DMS153 treated with DMSO at 0.1 percent for 48 hours (cell line): ENCODE measurements at regions not wholly inside any gene's neighbourhood (a gene's known extent, or its start where the extent isn't known, plus 50 kb on each side); places are given as distances from the start of the nearest gene placed in this dataset.
"Not testable (repeated sequence)": the region's sequence is repeated elsewhere in the genome, so short reads cannot be mapped to it uniquely, and the experiment has no call there.

Experiments
- DNase-seq: peaks from one replicate; lab custom pipeline; 2025; ENCODE audit not compliant: unreplicated experiment; lab: John Stamatoyannopoulos, UW

DNA sequence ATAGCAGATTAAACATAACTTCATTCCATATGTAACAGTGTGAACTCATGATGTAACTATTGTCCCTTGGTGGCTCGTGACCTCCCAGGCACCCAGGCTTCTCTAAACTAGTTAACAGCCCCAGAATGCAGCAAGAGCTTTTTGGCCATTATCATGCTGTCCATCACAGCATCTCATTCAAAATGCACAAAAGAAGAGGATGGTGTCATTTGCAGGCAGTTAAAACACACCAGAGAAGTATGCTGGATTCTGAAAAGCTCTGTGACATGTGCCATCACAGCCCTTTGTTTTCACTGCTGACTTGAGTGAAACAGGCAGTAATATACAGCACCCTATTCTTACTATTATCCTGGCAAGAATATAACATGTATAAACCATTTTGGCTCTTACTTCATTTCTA lies 117.6 kb upstream of the CHMP2B start:
- DNase-seq: no peak

DNA sequence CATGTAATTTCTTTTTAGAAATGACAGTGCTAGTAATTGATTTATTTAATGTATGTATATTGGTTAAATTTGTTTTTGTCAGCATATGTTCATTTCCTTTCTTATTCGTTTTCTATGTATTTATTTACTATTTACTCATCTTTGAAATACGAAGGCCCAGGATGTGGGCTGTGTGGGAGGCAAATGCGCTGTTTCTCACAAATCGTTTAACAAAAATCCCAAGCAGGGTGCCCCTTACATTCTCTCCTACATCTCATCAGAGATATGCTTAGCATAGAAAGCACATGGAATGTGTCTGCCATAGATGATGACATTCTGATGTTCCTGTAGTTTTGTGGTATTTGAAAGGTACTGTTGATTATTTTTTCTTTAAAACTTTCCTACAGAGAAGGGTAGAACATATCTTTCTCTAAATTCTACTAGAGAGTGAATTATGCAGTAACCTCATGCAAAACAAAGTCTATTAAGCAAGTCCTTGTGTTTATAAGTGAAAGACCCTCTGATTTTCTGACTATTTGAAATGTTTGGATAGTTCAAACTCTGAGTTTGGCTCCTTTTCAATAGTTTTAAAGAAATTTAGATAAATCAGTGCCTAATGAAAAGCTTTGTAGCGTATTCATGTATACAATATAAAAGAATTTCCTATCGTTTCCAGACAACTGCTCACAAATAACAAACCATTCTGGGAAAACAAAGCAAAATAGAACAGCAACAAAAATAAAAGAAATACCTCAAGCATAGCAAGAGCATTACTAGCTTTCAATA lies 111.1 kb upstream of the VGLL3 start:
- no peak for DNase-seq

DNA sequence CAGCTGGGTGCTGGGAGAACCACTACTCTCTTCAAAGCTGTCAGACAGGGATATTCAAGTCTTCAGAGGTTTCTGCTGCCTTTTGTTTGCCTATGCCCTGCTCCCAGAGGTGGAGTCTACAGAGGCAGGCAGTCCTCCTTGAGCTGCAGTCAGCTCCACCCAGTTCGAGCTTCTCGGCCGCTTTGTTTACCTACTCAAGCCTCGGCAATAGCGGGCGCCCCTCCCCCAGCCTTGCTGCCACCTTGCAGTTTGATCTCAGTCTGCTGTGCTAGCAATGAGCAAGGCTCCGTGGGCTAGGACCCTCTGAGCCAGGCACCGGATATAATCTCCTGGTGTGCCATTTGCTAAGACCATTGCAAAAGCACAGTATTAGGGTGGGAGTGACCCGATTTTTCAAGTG lies 106.8 kb upstream of the VGLL3 start:
- DNase-seq: not testable (repeated sequence)

DNA sequence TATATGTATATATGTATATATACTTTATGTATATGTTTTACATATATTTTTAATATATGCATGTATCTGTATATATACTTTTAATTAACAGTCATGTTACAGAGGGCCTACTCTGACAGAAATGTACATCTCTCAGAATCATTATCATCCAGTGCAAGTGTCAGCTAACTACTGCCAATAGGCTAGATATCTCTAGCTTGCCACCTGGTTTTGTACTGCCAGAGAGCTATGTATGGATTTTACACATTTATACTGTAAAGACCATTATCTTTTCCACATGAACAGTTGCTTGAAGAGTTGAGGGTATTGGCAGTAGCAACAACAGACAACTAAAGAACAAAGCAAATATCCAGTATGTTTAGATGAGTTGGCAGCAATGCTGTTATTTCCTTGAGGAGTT lies 99.7 kb upstream of the VGLL3 start:
- DNase-seq: no peak

DNA sequence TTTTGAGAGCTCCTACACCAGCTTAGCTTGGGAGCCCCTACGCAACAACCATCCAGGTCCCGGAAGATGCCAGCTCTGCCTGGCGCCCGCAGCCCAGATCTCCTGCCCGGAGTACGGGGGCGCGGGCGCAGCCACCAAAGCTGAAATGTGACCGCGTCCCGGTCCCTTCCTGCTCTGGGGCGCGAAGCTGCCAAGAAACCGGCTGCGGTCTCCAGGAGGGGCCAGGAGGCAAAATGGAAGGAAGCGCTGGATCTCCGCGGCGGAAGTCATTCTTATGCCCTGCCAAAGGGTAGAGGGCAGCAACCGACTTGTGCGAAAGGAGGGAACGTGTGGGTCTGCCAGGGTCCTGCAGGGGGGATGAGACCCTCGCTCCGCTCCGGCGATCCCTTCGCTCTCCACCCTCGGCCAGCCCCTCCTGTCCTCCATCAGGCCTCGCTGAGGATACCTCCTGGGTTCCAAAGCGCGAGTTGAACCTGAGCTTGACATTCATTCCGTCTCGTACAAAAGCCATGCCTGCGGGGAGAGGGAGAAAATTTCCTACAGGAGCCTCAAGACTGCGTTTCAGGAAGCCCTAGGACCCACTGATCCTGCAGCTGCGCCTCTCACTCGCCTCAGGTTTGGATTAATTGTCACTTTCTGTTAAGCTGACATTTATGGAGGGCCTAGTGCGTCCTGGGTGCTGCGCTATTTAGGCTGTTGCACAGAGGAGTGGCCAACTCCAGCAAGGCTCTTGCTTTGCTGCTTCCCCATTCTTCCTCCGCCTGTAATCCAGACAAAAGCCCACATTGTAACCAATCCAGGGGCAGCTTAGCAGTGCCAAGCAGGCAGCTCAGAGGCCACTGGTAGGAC lies 98.3 kb upstream of the VGLL3 start:
- DNase-seq: peak; percentile 77

DNA sequence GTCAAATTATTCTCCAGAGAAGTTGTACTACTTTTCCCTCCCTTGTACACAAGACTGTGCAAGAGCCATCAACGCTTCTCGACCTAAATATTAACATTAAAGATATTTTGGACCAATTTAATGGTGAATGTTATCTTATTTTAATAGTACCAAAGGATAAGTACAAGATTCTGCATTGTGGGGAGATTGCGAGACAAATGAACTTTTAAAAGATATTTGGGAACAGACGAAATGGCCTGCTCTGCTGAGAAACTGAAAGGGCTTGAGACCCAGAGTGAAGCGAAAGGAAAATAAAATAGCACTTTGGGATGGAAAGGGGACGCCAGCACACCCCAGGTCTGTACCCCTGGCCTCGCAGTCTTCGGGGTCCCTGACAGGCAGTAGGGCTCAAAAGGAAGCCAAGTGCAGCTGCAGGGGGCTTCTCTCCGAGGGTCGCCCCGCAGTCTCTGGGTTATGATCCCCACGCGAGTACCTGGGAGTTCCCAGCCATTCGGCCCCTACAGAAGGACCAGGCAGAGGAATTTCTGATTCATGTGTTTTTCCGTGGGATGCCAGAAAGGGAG lies 97.6 kb upstream of the VGLL3 start:
- DNase-seq: no peak

DNA sequence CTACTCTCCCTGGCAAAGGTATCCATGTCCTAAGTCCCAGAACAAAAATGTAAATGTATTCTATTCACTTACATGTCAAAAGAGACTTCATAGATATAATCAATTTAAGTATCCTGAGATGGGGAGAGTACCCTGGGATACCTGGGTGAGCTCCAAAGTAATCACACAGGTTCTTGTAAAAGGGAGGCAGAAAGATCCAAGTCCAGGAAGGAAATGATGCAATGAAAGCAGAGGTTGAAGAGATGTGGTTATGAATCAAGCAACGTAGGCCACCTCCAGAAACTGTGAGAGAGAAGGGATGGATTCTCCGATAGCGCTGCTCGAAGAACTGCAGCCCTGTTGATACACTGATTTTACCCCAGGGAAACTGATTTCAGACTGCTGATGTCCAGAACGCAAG lies 93.9 kb upstream of the VGLL3 start:
- no peak for DNase-seq

DNA sequence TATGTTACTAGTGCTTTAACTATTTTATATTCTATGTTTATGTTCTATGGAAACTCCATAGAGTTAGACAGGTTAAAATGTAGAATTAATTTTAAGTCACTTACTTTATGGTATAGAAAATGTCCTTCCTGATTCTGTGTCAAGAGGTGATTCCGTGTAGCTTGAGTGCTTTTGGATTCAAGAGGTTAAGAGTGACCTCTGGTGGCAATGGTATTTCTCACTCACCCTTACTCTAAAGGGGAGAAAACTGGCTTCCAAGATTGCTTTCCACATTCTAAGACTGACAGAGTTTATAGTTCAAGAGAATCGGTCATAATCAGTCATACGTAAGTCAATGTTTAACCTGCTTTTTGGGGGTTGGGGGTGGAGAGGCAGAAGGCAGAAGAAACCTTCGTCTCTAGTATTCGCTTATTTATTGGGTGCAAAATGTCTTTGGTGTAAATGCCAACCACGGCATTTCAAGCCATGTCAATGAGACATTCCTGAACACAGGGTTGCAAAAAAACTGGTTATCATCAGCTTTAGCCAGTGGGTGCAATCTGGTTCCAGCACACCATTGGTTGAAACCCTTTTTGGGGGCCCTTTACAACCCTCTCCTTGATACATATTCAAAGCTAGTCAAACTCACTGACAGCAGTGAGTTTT lies 92.0 kb upstream of the VGLL3 start:
- peak; percentile 56 for DNase-seq

DNA sequence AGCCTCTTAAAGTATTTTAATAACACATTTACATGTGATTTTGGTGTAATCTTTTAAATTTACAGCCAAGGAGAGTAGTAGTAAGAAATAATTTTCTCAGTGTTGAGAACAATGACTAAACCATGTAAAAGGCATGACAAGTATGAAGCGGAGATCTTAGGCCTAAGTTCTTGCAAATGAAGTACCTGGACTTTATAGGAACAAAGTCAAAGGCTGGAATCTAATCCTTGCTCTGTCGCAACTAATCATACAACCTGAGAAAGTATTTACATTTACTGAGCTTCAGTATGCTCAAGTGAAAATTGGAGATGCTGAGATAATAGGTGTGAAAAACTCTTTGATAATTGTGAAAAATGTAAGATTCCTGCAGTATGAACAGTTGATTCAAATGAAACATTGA lies 86.4 kb upstream of the VGLL3 start:
- DNase-seq: no peak

DNA sequence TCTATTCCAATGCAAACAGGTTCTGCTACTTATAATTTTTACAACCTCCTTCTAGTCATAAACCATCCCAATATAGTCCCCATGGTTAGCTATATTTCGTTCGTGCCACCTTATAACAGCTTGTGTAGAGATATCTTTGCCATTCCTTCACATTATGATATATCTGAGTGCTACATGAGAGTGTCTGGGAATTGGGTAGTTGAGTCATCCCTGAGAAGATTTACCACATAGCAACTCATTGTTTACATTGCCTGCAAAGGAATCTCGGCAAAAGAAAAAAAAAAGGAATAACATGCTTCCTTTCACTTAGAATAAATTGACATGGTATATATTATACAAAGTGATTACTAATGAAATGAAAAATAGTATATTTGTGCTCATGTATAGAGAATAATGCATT lies 86.0 kb upstream of the VGLL3 start:
- no peak for DNase-seq

DNA sequence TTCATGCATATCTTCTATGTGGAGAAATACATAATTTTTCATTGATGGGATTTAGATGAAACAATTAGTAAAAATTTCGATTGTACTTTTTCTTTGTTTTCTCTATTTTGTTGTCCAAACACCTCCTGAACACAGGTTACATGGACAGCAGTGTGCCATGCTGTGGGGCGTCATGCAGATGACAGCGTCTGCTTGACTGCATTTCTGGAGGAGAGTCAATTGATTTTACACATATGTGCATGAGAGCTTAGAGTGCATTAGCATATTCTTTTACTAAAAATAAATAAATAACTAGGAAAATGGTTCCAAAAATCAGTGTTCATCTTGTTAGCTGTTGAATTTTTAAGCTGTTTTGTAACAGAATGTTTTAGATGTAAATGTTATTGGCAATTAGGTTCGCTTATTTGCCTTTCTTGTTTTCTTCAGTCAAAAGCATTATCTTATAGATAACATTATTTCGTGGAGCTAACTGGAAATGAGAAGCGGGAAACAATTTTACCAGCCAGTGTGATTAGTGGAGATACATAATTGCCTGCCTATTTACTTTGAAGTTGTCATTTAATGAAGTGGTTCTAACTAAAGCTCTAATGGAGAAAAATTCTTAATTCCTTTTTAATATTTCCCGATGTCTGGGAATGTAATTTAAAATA lies 82.7 kb upstream of the VGLL3 start:
- no peak for DNase-seq

DNA sequence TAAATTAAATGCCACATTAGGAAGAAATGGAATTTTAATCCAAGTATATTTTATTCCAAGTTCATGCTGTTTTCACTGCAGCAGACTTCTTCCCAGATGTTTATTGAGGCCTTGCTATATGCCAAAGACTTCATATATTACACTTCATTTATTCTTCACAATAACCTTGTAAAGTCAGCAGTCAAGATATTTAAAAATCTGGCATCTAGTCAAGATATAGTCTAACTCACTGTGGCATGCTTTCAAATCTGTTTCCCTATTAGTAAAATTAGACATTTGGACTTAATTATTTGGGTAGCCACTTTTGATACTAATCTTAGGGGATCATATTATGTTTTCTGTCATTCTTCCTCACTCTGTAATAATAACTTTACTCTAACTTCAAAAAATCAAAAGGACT lies 81.5 kb upstream of the VGLL3 start:
- no peak for DNase-seq

DNA sequence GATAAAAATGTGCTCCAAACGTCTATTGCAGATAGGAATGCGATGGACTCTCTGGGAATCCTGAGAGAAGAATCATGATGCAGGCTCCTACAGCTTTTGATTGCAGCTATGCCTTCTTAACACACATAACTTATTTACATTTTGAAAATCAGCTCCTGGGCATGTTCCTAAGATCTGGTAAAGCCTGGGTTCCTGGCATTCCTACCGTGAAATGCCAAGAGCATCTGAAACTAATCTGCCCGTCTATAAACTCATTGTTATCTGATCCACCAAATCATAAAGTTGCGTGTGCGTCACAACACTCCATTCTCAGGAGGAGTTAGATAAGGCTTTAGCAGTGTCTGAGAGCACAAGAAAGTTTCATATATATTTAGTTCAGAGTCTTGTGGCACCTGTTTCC lies 79.0 kb upstream of the VGLL3 start:
- DNase-seq: no peak

DNA sequence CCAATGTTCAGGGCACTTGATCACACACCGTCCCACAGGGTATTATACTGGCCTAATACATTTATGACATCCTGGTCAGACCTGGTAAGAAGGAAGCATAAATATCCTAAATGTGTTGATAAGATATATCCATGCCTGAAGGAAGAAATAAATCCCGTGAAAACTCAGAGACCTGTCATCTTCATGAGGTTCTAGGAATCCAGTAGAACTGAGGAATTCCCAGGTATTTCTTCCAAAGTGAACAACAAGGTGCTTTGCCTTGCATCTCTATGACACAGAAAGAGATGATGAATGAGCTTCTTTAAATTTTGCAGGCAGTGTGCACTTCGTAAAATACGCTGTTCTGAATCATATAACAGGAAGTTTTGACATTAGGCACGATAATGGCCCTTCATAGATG lies 78.1 kb upstream of the VGLL3 start:
- no peak for DNase-seq

DNA sequence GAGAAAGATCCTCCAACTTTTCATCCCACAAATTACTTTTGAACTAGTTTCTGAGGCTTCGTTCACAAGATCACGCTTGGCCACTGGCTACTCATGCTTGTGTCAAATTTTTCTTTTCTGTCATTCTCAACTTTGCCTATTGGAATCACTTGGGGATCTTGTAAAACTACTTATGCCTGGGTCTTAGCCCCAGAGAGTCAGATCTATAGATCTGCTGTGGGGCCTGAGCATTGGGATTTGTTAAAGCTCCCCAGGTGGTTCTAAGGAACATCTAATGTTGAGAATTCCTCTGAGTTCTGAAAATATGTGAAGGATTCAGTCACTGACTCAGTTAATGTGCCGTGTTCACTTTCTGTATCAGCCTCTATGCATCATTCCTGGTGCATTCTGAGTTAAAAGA lies 71.7 kb upstream of the VGLL3 start:
- DNase-seq: no peak

DNA sequence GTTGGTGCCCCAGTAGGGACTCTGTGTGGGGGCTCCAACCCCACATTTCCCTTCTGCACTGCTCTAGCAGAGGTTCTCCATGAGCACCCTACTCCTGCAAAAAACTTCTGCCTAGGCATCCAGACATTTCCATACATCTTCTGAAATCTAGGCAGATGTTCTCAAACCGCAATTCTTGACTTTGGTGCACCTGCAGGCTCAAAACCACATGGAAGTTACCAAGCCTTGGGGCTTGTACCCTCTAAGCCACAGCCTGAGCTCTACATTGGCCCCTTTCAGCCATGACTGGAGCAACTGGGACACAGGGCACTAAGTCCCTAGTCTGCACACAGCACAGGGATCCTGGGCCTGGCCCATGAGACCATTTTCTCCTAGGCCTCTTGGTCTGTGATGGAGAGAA lies 66.5 kb upstream of the VGLL3 start:
- no peak for DNase-seq

DNA sequence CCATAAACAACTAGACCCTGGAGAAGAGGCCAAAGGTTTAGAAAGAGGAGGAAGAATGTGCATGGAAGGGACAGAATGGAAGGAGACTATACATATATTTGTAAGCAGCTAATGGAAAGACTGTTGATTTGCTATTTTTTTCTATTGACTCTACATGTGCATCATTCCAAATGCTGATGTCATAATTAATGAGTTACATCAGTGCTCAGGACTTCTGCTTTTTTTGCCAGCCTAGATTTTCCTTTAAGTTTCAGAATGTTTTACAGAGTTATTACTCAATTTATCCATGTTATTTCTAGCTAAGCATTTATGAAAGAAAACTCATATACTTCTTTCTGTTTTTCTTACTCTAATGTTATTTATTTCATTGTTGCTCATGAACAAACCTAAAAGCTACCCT lies 62.6 kb upstream of the VGLL3 start:
- DNase-seq: no peak

DNA sequence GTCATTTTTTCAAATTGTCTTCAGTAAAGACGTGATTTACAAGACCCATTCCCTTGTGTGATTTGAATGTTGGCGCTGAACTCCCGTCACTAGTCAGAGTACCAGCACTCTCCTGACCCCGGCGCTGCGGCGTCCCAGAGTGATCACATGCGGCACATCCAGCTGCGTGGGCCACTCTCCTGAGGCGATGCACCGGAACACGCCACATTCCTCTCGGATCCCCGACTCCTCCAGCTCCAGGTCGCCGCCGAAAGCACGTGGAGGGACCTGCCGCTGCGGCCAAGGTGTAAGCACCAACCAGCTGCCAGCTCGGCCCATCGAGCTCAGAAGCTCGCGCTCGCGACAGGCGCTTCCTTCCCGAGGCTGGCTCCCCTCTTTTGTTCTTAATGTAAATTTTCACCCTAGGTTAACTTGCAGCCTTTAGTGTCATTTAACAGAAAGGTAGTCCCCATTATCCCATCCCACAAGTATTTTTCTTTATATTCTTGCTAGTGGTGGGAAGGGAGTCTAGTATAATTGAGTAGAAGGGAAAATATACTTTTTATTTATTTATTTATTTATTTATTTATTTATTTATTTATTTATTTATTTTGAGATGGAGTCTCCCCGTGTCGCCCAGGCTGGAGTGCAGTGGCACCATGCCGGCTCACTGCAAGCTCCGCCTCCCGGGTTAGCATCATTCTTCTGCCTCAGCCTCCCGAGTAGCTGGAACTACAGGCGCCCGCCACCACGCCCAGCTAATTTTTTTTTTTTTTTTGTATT lies 61.7 kb upstream of the VGLL3 start:
- DNase-seq: no peak

DNA sequence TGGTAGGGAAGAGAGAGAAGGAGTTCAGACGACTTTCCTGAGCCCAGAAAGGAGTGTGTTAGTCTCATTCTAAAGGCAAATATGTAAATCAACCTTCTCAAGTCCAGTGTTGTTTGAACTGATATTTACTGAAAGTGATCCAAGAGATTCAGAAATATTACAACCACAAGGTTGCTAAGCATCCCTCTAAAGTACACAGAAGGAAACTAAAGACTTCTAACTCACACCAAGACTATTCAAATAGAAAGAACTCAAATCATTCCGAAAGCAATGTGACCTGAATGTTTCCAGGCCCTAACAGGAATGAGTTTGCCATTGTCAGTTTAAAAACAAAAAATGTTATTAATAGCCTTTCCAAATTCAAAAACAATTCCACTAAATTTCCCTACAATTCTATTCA lies 56.9 kb upstream of the VGLL3 start:
- no peak for DNase-seq

DNA sequence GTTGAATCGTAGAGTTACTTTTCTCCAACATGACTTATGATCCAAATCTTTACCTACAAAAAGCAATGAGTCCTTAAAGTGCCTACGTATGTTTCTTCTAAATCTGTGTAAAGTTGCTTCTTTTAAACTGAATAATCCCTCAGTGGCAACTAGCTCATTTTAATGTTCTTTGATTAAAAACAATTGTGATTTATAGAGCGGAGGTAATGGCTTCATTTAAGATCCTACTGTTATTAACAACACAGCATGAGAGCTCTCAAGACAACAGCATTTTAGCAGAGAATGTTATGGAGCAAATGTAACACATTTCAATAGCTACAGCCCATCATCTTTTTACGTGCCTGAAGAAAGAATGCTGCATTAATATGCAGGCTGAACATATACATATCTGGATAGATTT lies 55.3 kb upstream of the VGLL3 start:
- no peak for DNase-seq

DNA sequence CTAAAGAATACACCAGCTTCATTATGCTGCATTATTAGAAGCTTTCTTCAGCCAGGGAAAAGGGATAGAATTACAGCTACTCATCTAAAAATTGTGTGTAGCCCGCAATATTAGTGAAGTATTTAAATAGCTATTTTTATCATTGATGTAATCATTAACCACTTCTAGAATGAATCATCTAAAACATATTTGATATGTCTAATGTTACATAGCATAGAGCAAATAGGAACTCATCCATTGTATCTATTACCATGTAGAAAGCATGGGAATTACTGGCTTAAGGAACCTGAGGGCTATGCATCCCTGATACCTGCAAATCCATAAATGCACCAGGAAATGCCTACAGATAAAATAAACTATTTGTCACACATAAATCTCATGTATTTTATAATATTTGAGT lies 54.5 kb upstream of the VGLL3 start:
- no peak for DNase-seq
